ENCODE measurements at regions not wholly inside any gene's neighbourhood (a gene's known extent, or its start where the extent isn't known, plus 50 kb on each side); places are given as distances from the start of the nearest gene placed in this dataset.

GRCh38 chrX:82031250-82031649, 829.3 kb downstream of the SH3BGRL start:
- intact Hi-C loops (cut with DNase I), result no loop called here
- 71% methylated on average over 1 of the region's 1 CpG for WGBS, 2 donors

GRCh38 chrX:82038793-82039192, 836.9 kb downstream of the SH3BGRL start:
- 48 to 79% methylated on average over 3 of the region's 3 CpGs for whole genome bisulfite sequencing, 2 donors
- DNase-seq (no peak), ATAC-seq (ENCODE audit: low FRiP score) (no peak)
- no peaks in the 10 kb centered on the region for H3K4me1 ChIP-seq (ENCODE audit: control insufficient read depth in 1 of 2, insufficient read depth in 2 of 2, low read length in 2 of 2)
- no peaks in the 10 kb centered on the region for H3K9me3 ChIP-seq (ENCODE audit: control insufficient read depth, low read length)
- H3K27me3 ChIP-seq (ENCODE audit: control insufficient read depth in 1 of 2, insufficient read depth in 2 of 2, low read length in 1 of 2), result no peaks in the 10 kb centered on the region
- no peak overlapping the region for H3K4me3 ChIP-seq (ENCODE audit: low read length in 2 of 2)
- intact Hi-C loops (cut with DNase I), result no loop called here
- H3K36me3 ChIP-seq (ENCODE audit: control insufficient read depth in 1 of 2, insufficient read depth in 2 of 2, low read length in 1 of 2), result no peaks in the 10 kb centered on the region
- H3K27ac ChIP-seq (ENCODE audit: low read depth in 1 of 2, low read length in 2 of 2), result no peak overlapping the region

More at GRCh38 chrX:82031250-82031649, 829.3 kb downstream of the SH3BGRL start:
- Histone ChIP-seq H3K9me3 (ENCODE audit: control insufficient read depth, low read length) (no peaks in the 10 kb centered on the region), H3K27me3 (ENCODE audit: control insufficient read depth in 1 of 2, insufficient read depth in 2 of 2, low read length in 1 of 2) (no peaks in the 10 kb centered on the region), H3K27ac (ENCODE audit: low read depth in 1 of 2, low read length in 2 of 2) (no peak overlapping the region), H3K4me1 (ENCODE audit: control insufficient read depth in 1 of 2, insufficient read depth in 2 of 2, low read length in 2 of 2) (no peaks in the 10 kb centered on the region), H3K4me3 (ENCODE audit: low read length in 2 of 2) (no peak overlapping the region), H3K36me3 (ENCODE audit: control insufficient read depth in 1 of 2, insufficient read depth in 2 of 2, low read length in 1 of 2) (no peaks in the 10 kb centered on the region)
- ATAC-seq (ENCODE audit: low FRiP score) (no peak), DNase-seq (no peak)

GRCh38 chrX:82041034-82041433, 839.1 kb downstream of the SH3BGRL start:
- no peaks in the 10 kb centered on the region for H3K9me3 ChIP-seq (ENCODE audit: control insufficient read depth, low read length)
- H3K27me3 ChIP-seq (ENCODE audit: control insufficient read depth in 1 of 2, insufficient read depth in 2 of 2, low read length in 1 of 2), result no peaks in the 10 kb centered on the region
- DNase-seq (no peak), ATAC-seq (ENCODE audit: low FRiP score) (no peak)
- intact Hi-C loops (cut with DNase I), result no loop called here
- no peak overlapping the region for H3K27ac ChIP-seq (ENCODE audit: low read depth in 1 of 2, low read length in 2 of 2)
- WGBS, 2 donors, result 66 to 84% methylated on average over 3 of the region's 3 CpGs
- H3K36me3 ChIP-seq (ENCODE audit: control insufficient read depth in 1 of 2, insufficient read depth in 2 of 2, low read length in 1 of 2), result no peaks in the 10 kb centered on the region
- no peaks in the 10 kb centered on the region for H3K4me1 ChIP-seq (ENCODE audit: control insufficient read depth in 1 of 2, insufficient read depth in 2 of 2, low read length in 2 of 2)
- H3K4me3 ChIP-seq (ENCODE audit: low read length in 2 of 2), result no peak overlapping the region

GRCh38 chrX:82058728-82059127, 856.8 kb downstream of the SH3BGRL start:
- no peaks in the 10 kb centered on the region for H3K27me3 ChIP-seq (ENCODE audit: control insufficient read depth in 1 of 2, insufficient read depth in 2 of 2, low read length in 1 of 2)
- WGBS, 2 donors, result 79 to 81% methylated on average over 4 of the region's 4 CpGs
- intact Hi-C loops (cut with DNase I), result no loop called here

GRCh38 chrX:82070948-82071347, 869.0 kb downstream of the SH3BGRL start:
- no peak overlapping the region for H3K27ac ChIP-seq (ENCODE audit: low read depth in 1 of 2, low read length in 2 of 2)
- 68 to 75% methylated on average over 1 of the region's 1 CpG for WGBS, 2 donors
- no peak for DNase-seq
- H3K36me3 ChIP-seq (ENCODE audit: control insufficient read depth in 1 of 2, insufficient read depth in 2 of 2, low read length in 1 of 2), result no peaks in the 10 kb centered on the region
- H3K4me1 ChIP-seq (ENCODE audit: control insufficient read depth in 1 of 2, insufficient read depth in 2 of 2, low read length in 2 of 2), result no peaks in the 10 kb centered on the region
- H3K9me3 ChIP-seq (ENCODE audit: control insufficient read depth, low read length), result no peaks in the 10 kb centered on the region
- intact Hi-C loops (cut with DNase I), result no loop called here
- no peak for ATAC-seq (ENCODE audit: low FRiP score)
- no peak overlapping the region for H3K4me3 ChIP-seq (ENCODE audit: low read length in 2 of 2)
- H3K27me3 ChIP-seq (ENCODE audit: control insufficient read depth in 1 of 2, insufficient read depth in 2 of 2, low read length in 1 of 2), result no peaks in the 10 kb centered on the region

More at GRCh38 chrX:82058728-82059127, 856.8 kb downstream of the SH3BGRL start:
- no peaks in the 10 kb centered on the region for H3K4me1 ChIP-seq (ENCODE audit: control insufficient read depth in 1 of 2, insufficient read depth in 2 of 2, low read length in 2 of 2)
- H3K27ac ChIP-seq (ENCODE audit: low read depth in 1 of 2, low read length in 2 of 2), result no peak overlapping the region
- no peaks in the 10 kb centered on the region for H3K36me3 ChIP-seq (ENCODE audit: control insufficient read depth in 1 of 2, insufficient read depth in 2 of 2, low read length in 1 of 2)
- no peaks in the 10 kb centered on the region for H3K9me3 ChIP-seq (ENCODE audit: control insufficient read depth, low read length)
- no peak overlapping the region for H3K4me3 ChIP-seq (ENCODE audit: low read length in 2 of 2)
- DNase-seq (no peak), ATAC-seq (ENCODE audit: low FRiP score) (no peak)

GRCh38 chrX:82081027-82081426, 879.1 kb downstream of the SH3BGRL start:
- DNase-seq, result no peak
- Histone ChIP-seq H3K4me3 (ENCODE audit: low read length in 2 of 2) (no peak overlapping the region), H3K36me3 (ENCODE audit: control insufficient read depth in 1 of 2, insufficient read depth in 2 of 2, low read length in 1 of 2) (no peaks in the 10 kb centered on the region), H3K4me1 (ENCODE audit: control insufficient read depth in 1 of 2, insufficient read depth in 2 of 2, low read length in 2 of 2) (no peaks in the 10 kb centered on the region), H3K27ac (ENCODE audit: low read depth in 1 of 2, low read length in 2 of 2) (no peak overlapping the region), H3K9me3 (ENCODE audit: control insufficient read depth, low read length) (no peaks in the 10 kb centered on the region), H3K27me3 (ENCODE audit: control insufficient read depth in 1 of 2, insufficient read depth in 2 of 2, low read length in 1 of 2) (no peaks in the 10 kb centered on the region)
- 0 to 9% methylated on average over 1 of the region's 1 CpG for WGBS, 2 donors
- intact Hi-C loops (cut with DNase I), result no loop called here
- no peak for ATAC-seq (ENCODE audit: low FRiP score)

GRCh38 chrX:82087699-82088098, 885.8 kb downstream of the SH3BGRL start:
- no peaks in the 10 kb centered on the region for H3K4me1 ChIP-seq (ENCODE audit: control insufficient read depth in 1 of 2, insufficient read depth in 2 of 2, low read length in 2 of 2)
- no peaks in the 10 kb centered on the region for H3K9me3 ChIP-seq (ENCODE audit: control insufficient read depth, low read length)
- WGBS, 2 donors, result 9 to 12% methylated on average over 3 of the region's 3 CpGs
- no peak for ATAC-seq (ENCODE audit: low FRiP score)
- H3K36me3 ChIP-seq (ENCODE audit: control insufficient read depth in 1 of 2, insufficient read depth in 2 of 2, low read length in 1 of 2), result no peaks in the 10 kb centered on the region
- H3K27me3 ChIP-seq (ENCODE audit: control insufficient read depth in 1 of 2, insufficient read depth in 2 of 2, low read length in 1 of 2), result no peaks in the 10 kb centered on the region
- H3K27ac ChIP-seq (ENCODE audit: low read depth in 1 of 2, low read length in 2 of 2), result no peak overlapping the region
- intact Hi-C loops (cut with DNase I), result no loop called here
- no peak overlapping the region for H3K4me3 ChIP-seq (ENCODE audit: low read length in 2 of 2)
- DNase-seq, result no peak

GRCh38 chrX:82092307-82092706, 890.4 kb downstream of the SH3BGRL start:
- no peak overlapping the region for H3K27ac ChIP-seq (ENCODE audit: low read depth in 1 of 2, low read length in 2 of 2)
- intact Hi-C loops (cut with DNase I), result no loop called here
- H3K4me1 ChIP-seq (ENCODE audit: control insufficient read depth in 1 of 2, insufficient read depth in 2 of 2, low read length in 2 of 2), result no peaks in the 10 kb centered on the region
- DNase-seq (no peak), ATAC-seq (ENCODE audit: low FRiP score) (no peak)
- no peaks in the 10 kb centered on the region for H3K27me3 ChIP-seq (ENCODE audit: control insufficient read depth in 1 of 2, insufficient read depth in 2 of 2, low read length in 1 of 2)
- H3K9me3 ChIP-seq (ENCODE audit: control insufficient read depth, low read length), result no peaks in the 10 kb centered on the region
- H3K36me3 ChIP-seq (ENCODE audit: control insufficient read depth in 1 of 2, insufficient read depth in 2 of 2, low read length in 1 of 2), result no peaks in the 10 kb centered on the region
- H3K4me3 ChIP-seq (ENCODE audit: low read length in 2 of 2), result no peak overlapping the region
- 88 to 100% methylated on average over 1 of the region's 1 CpG for WGBS, 2 donors

GRCh38 chrX:82125103-82125502, 923.2 kb downstream of the SH3BGRL start:
- WGBS, 2 donors, result 19 to 34% methylated on average over 2 of the region's 2 CpGs
- DNase-seq (no peak), ATAC-seq (ENCODE audit: low FRiP score) (no peak)
- no peak overlapping the region for H3K27ac ChIP-seq (ENCODE audit: low read depth in 1 of 2, low read length in 2 of 2)
- intact Hi-C loops (cut with DNase I), result no loop called here
- H3K27me3 ChIP-seq (ENCODE audit: control insufficient read depth in 1 of 2, insufficient read depth in 2 of 2, low read length in 1 of 2), result no peaks in the 10 kb centered on the region
- H3K36me3 ChIP-seq (ENCODE audit: control insufficient read depth in 1 of 2, insufficient read depth in 2 of 2, low read length in 1 of 2), result no peaks in the 10 kb centered on the region
- no peak overlapping the region for H3K4me3 ChIP-seq (ENCODE audit: low read length in 2 of 2)
- H3K4me1 ChIP-seq (ENCODE audit: control insufficient read depth in 1 of 2, insufficient read depth in 2 of 2, low read length in 2 of 2), result no peaks in the 10 kb centered on the region
- no peaks in the 10 kb centered on the region for H3K9me3 ChIP-seq (ENCODE audit: control insufficient read depth, low read length)
